Activated T-cell treated with anti-CD3 and anti-CD28 coated beads, Interleukin-2, amount 50 U/mL, for 4 hours (primary cell): ENCODE measurements at regions not wholly inside any gene's neighbourhood (a gene's known extent, or its start where the extent isn't known, plus 50 kb on each side); places are given as distances from the start of the nearest gene placed in this dataset.

Experiments used
- ATAC-seq, 2 donors: fragments of 200-7000 bp; cut with Tn5 transposase; one replicate each; pipeline ENCODE4 v1.10.0; 2021
- DNase-seq: peaks from one replicate; pipeline ENCODE4 v3.0.0-alpha.2; 2020
- H3K27me3 Mint-ChIP-seq: one replicate; pipeline ENCODE4 v1.8.0; 2021; ENCODE audit warnings: low read depth, mixed read lengths
- H3K36me3 Mint-ChIP-seq: one replicate; pipeline ENCODE4 v1.8.0; 2022; ENCODE audit warnings: mixed read lengths; ENCODE audit not compliant: insufficient read depth
- H3K4me1 Mint-ChIP-seq: one replicate; pipeline ENCODE4 v1.8.0; 2021; ENCODE audit warnings: low read depth, mixed read lengths
- H3K4me3 Mint-ChIP-seq: one replicate; pipeline ENCODE4 v1.8.0; 2021; ENCODE audit warnings: mild to moderate bottlenecking, moderate library complexity, mixed read lengths
- H3K9me3 Mint-ChIP-seq: one replicate; pipeline ENCODE4 v1.8.0; 2021; ENCODE audit warnings: mixed read lengths

DNA sequence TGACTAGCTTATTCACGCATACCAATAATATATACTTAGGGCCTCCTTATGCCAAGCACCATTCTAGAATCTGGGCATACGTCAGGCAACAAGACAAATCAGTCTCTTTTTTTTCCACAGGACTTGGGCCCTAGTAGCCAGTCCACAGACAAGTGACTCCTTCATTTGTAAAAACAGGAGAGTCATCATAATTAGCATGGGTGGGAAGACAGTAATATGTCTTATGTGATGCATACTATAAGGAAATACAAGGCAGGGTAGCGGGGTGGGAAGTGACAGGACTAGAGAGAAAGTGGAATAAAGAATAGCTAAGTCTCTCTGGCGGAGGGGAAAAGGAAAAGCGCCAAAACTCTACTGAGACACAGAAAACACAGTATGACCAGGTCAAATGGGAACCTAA is 439.6 kb upstream of the MDFIC2 start:
- no peak overlapping the region for H3K4me3 Mint-ChIP-seq
- H3K36me3 Mint-ChIP-seq = no peaks in the 10 kb centered on the region
- H3K4me1 Mint-ChIP-seq = no peaks in the 10 kb centered on the region
- no peak for ATAC-seq
- no peak for DNase-seq
- H3K9me3 Mint-ChIP-seq = no peaks in the 10 kb centered on the region
- H3K27me3 Mint-ChIP-seq = peaks cover 15% of the 10 kb centered on the region

GRCh38 chr3:70749122-70749521 is 436.7 kb upstream of the MDFIC2 start:
- no peaks in the 10 kb centered on the region for H3K9me3 Mint-ChIP-seq
- no peaks in the 10 kb centered on the region for H3K36me3 Mint-ChIP-seq
- DNase-seq (no peak), ATAC-seq (no peak)
- no peak overlapping the region for H3K4me3 Mint-ChIP-seq
- H3K4me1 Mint-ChIP-seq = no peaks in the 10 kb centered on the region
- peaks cover 23% of the 10 kb centered on the region for H3K27me3 Mint-ChIP-seq

DNA sequence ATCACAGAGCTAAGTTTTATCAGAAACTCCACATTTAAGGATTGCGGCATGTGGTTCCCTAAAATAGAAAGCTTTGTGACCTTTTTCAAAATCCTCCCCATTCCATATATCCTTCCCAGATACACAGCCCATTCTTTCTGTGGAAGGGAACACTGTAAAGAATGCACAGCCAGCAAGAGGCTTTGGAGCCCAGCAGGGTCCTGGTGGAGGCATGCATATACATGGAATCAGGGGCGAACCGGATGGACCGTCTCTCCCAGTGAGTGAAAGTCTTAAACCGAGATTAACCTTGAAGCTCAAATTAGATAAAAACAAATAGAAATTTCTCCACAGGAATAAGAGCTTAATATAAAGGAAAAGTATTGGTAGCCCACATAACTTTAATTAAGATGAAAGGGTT is 436.2 kb upstream of the MDFIC2 start:
- Mint-ChIP-seq H3K27me3 (peaks cover 23% of the 10 kb centered on the region), H3K9me3 (no peaks in the 10 kb centered on the region), H3K4me3 (no peak overlapping the region), H3K36me3 (no peaks in the 10 kb centered on the region), H3K4me1 (no peaks in the 10 kb centered on the region)
- ATAC-seq (no peak), DNase-seq (no peak)

- DNase-seq (no peak), ATAC-seq (no peak)
- no peaks in the 10 kb centered on the region for H3K9me3 Mint-ChIP-seq
- no peak overlapping the region for H3K4me3 Mint-ChIP-seq
- no peaks in the 10 kb centered on the region for H3K4me1 Mint-ChIP-seq
- no peaks in the 10 kb centered on the region for H3K36me3 Mint-ChIP-seq
- H3K27me3 Mint-ChIP-seq = peaks cover 23% of the 10 kb centered on the region
These were observed 435.4 kb upstream of the MDFIC2 start for GRCh38 chr3:70747847-70748246.

GRCh38 chr3:70744536-70744935 is 432.1 kb upstream of the MDFIC2 start:
- ATAC-seq = no peak
- no peaks in the 10 kb centered on the region for H3K9me3 Mint-ChIP-seq
- no peaks in the 10 kb centered on the region for H3K4me1 Mint-ChIP-seq
- no peak overlapping the region for H3K4me3 Mint-ChIP-seq
- H3K36me3 Mint-ChIP-seq = no peaks in the 10 kb centered on the region
- peaks cover 21% of the 10 kb centered on the region for H3K27me3 Mint-ChIP-seq
- no peak for DNase-seq

- H3K9me3 Mint-ChIP-seq = no peaks in the 10 kb centered on the region
- peaks cover 20% of the 10 kb centered on the region for H3K27me3 Mint-ChIP-seq
- DNase-seq (no peak), ATAC-seq (no peak)
- no peaks in the 10 kb centered on the region for H3K36me3 Mint-ChIP-seq
- no peaks in the 10 kb centered on the region for H3K4me1 Mint-ChIP-seq
- H3K4me3 Mint-ChIP-seq = no peak overlapping the region
These were observed 431.3 kb upstream of the MDFIC2 start for GRCh38 chr3:70743754-70744153.

DNA sequence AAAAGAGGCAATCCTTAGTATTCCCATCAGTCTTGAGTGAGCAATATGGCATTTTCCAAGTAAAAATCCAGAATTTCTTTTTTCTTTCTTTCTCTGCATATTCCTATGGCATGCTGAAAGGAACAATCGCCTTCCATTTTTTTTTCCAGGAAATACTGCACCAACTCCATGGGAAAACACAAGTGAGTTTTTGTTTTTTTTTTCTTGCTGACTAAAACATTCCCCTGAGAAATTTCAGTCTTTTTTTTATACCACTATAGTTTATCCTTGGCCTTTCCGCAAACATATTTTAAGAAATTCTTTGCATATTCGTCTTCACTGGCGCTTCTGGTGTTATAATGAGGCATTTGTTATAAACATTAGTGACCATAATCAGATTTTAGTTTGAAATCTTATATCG is 429.6 kb upstream of the MDFIC2 start:
- H3K4me1 Mint-ChIP-seq = peaks cover 3% of the 10 kb centered on the region
- H3K4me3 Mint-ChIP-seq = no peak overlapping the region
- H3K9me3 Mint-ChIP-seq = no peaks in the 10 kb centered on the region
- peaks cover 12% of the 10 kb centered on the region for H3K27me3 Mint-ChIP-seq
- DNase-seq (no peak), ATAC-seq (no peak)
- H3K36me3 Mint-ChIP-seq = no peaks in the 10 kb centered on the region

DNA sequence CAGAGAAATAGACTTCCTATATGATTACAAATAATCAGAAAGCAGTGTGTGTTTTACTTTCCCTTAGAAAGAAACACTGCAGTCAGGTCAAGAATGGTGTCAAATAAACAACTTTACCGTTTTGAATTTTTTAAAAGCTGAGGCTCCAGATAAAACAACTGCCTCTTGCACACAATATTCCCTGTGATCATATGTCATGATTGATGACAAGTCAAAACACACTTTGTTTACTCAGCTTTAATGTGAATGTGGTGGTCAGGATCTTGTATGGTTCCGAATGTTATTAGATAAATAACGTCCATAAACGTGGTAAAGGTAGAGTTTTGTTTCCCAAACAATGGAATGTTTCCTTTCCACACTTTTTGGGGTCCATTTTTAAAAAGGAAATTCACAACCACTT is 428.4 kb upstream of the MDFIC2 start:
- Mint-ChIP-seq H3K36me3 (no peaks in the 10 kb centered on the region), H3K4me3 (no peak overlapping the region)

DNA sequence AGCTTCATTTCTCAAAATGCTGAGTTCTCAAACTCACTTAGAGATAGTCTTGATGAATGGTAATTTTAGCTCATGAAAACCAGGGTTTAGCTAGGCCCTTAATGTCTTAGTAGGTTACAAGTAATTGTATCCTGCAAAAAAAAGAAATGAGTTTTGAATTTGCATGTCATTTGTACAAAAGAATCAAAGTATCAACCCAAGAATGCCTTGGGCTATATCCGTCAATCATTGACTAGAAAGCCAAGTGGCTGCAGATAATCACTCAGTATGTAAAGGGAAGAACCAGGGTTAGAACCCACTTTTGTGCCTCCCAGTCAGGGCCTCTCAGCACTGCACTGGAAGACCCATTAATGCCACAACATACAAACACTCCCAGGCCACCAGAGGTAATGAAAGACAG is 427.6 kb upstream of the MDFIC2 start:
- Mint-ChIP-seq H3K4me3 (no peak overlapping the region), H3K27me3 (peaks cover 4% of the 10 kb centered on the region), H3K9me3 (no peaks in the 10 kb centered on the region), H3K36me3 (no peaks in the 10 kb centered on the region), H3K4me1 (peaks cover 3% of the 10 kb centered on the region)
- ATAC-seq = no peak
- DNase-seq = no peak

More for the DNA sequence above, 428.4 kb upstream of the MDFIC2 start:
- Mint-ChIP-seq H3K27me3 (peaks cover 11% of the 10 kb centered on the region), H3K4me1 (peaks cover 3% of the 10 kb centered on the region), H3K9me3 (no peaks in the 10 kb centered on the region)
- DNase-seq (no peak), ATAC-seq (no peak)

- ATAC-seq = no peak
- Mint-ChIP-seq H3K4me1 (peaks cover 3% of the 10 kb centered on the region), H3K9me3 (no peaks in the 10 kb centered on the region), H3K27me3 (peaks cover 4% of the 10 kb centered on the region), H3K36me3 (no peaks in the 10 kb centered on the region), H3K4me3 (no peak overlapping the region)
- no peak for DNase-seq
These were observed 425.8 kb upstream of the MDFIC2 start for GRCh38 chr3:70738291-70738681.

GRCh38 chr3:70737666-70738290 is 425.3 kb upstream of the MDFIC2 start:
- no peak overlapping the region for H3K4me3 Mint-ChIP-seq
- H3K27me3 Mint-ChIP-seq = peaks cover 4% of the 10 kb centered on the region
- no peaks in the 10 kb centered on the region for H3K36me3 Mint-ChIP-seq
- peaks cover 3% of the 10 kb centered on the region for H3K4me1 Mint-ChIP-seq
- no peak for ATAC-seq
- DNase-seq = no peak
- no peaks in the 10 kb centered on the region for H3K9me3 Mint-ChIP-seq

DNA sequence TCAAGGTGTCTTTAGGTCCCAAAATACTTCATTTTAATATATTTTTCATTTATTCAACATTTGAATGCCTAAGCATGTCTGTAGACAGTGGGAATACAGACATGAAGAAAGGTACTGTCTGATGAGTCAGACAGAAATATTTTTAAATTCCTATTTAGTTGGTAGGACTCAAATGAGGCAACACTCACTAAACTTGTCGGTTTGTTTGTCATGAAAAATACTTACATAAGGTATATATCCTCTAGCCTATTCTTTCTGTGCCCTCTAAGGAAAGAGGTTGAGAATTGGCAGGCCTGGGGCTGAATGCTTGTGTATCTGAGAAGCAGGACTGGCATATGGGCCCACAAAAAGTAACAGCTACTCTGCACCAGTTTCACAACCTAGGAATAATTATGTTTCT is 423.6 kb upstream of the MDFIC2 start:
- DNase-seq = no peak
- no peak overlapping the region for H3K4me3 Mint-ChIP-seq
- peaks cover 3% of the 10 kb centered on the region for H3K4me1 Mint-ChIP-seq
- ATAC-seq = no peak
- no peaks in the 10 kb centered on the region for H3K27me3 Mint-ChIP-seq
- no peaks in the 10 kb centered on the region for H3K9me3 Mint-ChIP-seq
- H3K36me3 Mint-ChIP-seq = no peaks in the 10 kb centered on the region

DNA sequence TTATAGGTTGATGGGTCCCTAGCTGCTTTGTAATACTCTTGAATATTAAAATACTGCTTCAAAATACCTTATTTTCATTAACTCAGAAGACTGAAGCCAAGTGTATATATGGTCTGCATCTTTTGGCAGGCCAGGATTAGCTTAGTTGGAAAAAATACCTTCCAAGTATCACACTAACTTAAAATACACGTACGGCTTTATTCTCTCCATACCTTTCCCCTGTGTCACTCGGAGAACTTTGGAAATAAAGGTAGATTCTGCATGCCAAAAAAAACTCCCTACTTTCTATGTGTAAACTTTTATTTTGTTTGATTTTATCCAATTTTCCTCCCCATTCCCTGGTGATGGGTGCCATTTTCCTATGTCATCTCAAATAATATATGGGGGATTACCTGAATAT is 422.3 kb upstream of the MDFIC2 start:
- H3K4me1 Mint-ChIP-seq = peaks cover 3% of the 10 kb centered on the region
- H3K27me3 Mint-ChIP-seq = peaks cover 2% of the 10 kb centered on the region
- no peaks in the 10 kb centered on the region for H3K36me3 Mint-ChIP-seq
- ATAC-seq (no peak), DNase-seq (no peak)
- no peaks in the 10 kb centered on the region for H3K9me3 Mint-ChIP-seq
- no peak overlapping the region for H3K4me3 Mint-ChIP-seq

GRCh38 chr3:70731046-70731445 is 418.6 kb upstream of the MDFIC2 start:
- Mint-ChIP-seq H3K36me3 (no peaks in the 10 kb centered on the region), H3K9me3 (no peaks in the 10 kb centered on the region), H3K27me3 (peaks cover 3% of the 10 kb centered on the region), H3K4me1 (no peaks in the 10 kb centered on the region), H3K4me3 (no peak overlapping the region)
- DNase-seq (no peak), ATAC-seq (no peak)

DNA sequence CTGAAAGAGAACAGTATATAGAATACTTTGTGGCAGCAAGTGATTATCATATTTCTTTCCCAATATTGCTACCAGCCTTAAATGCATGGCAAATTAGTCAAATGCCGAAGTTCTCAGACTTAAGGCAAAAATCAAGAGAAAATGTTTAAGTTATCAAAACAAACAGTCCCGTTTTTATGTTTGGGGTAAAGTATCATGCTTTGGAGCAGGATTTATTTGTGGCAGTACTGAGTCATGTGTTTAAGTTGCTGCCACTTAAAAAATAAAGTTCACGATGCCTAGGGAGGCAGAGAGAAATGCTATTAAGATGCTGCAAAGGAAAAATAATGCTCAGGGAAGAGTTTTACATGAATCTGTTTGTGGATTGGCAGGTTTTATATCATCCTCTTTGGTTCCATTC is 417.4 kb upstream of the MDFIC2 start:
- no peaks in the 10 kb centered on the region for H3K36me3 Mint-ChIP-seq
- H3K4me1 Mint-ChIP-seq = no peaks in the 10 kb centered on the region
- DNase-seq (no peak), ATAC-seq (no peak)
- H3K9me3 Mint-ChIP-seq = peaks cover 4% of the 10 kb centered on the region
- no peak overlapping the region for H3K4me3 Mint-ChIP-seq
- peaks cover 3% of the 10 kb centered on the region for H3K27me3 Mint-ChIP-seq

DNA sequence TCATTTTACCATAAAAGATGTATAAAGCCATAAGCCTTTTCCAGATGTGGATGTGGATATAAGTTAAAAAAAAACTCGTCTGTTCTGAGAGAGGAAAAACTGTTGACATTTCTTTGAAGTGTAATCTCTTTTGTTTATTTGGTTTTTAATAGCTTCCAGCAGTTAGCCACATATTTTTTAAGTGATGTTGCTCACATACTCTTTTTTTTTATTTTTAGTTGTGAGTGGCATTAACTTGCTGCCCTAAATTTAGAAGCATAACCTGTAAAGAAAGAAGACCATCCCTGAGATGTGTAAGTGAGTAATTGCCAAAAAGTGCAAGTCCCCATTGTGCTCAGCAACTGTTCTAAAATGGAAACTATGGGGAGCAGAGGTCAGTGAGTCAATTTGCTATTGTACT is 415.9 kb upstream of the MDFIC2 start:
- H3K36me3 Mint-ChIP-seq = no peaks in the 10 kb centered on the region
- no peaks in the 10 kb centered on the region for H3K4me1 Mint-ChIP-seq
- ATAC-seq = no peak
- H3K4me3 Mint-ChIP-seq = no peak overlapping the region
- peaks cover 3% of the 10 kb centered on the region for H3K27me3 Mint-ChIP-seq
- DNase-seq = no peak
- peaks cover 4% of the 10 kb centered on the region for H3K9me3 Mint-ChIP-seq
